Renal cortex interstitium (tissue), 11 donors: ENCODE measurements at regions not wholly inside any gene's neighbourhood (a gene's known extent, or its start where the extent isn't known, plus 50 kb on each side); places are given as distances from the start of the nearest gene placed in this dataset.
"Not testable (repeated sequence)": the region's sequence is repeated elsewhere in the genome, so short reads cannot be mapped to it uniquely, and the experiment has no call there.

Source experiments
- DNase-seq, 11 donors: peaks; one replicate each; pipeline ENCODE4 v3.0.0-alpha.2; 2013; ENCODE audit warnings: low read depth in 9 of 11, low spot score in 4 of 11; ENCODE audit errors: extremely low read depth in 1 of 11

DNA sequence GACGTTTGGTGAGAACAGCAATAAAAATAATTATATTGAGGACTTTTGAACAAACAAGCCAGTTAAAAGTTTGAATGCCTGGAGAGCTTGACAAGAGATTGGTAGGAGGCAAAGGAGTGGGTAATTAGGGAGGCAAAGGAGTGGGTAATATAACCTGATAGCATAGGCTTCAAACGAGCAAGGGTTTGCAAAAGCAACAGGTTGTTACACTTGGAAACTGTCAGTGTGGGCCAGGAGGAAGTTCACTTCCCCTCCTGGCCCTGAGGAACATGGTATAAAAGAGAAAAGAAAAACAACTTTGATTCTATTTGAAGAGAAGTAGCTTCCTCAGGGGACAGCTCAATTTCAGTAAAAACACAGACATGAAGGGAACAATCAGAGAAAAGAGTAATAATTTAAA lies 121.7 kb downstream of the CCER1 start:
- peak in 6 of 11 donors; percentile 2 to 26 (median 12) for DNase-seq

GRCh38 chr12:90832427-90832826 lies 122.5 kb downstream of the CCER1 start:
- no peak for DNase-seq

DNA sequence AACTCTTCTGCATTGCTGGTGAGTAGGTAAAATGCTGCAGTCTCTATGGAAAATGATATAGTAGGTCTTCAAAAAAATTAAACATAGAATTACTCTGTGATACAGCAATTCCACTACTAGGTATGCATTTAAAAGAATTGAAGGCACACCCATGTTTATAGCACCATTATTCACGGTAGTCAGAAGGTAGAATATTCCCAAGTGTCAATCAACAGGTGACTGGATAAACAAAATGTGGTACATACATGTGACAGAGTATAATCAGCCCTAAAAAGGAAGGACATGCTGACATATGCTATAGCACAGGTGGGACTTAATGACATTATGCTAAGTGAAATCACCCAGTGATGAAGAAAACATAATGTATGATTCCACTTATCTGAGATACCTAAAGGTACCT lies 123.3 kb downstream of the CCER1 start:
- no peak for DNase-seq

DNA sequence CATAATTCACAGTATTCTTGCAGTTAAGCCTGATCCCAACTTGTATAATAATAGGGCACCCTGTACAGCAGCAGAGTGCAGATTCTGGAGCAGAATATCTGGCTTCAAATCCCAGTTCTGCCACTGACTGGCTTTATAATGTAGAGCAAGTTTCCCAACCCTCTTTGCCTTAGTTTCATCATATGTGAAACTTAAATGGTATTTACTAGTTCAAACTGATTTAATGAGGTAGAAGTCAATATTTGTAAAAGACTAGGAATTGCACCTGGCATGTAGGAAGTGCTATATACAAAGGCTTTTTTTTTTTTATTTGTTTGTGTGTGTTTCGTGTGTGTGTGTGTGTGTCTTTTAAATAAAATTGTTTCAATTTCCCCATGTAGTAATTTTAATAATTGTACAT lies 125.9 kb downstream of the CCER1 start:
- DNase-seq: no peak

GRCh38 chr12:90828621-90829020 lies 126.4 kb downstream of the CCER1 start:
- DNase-seq: no peak

DNA sequence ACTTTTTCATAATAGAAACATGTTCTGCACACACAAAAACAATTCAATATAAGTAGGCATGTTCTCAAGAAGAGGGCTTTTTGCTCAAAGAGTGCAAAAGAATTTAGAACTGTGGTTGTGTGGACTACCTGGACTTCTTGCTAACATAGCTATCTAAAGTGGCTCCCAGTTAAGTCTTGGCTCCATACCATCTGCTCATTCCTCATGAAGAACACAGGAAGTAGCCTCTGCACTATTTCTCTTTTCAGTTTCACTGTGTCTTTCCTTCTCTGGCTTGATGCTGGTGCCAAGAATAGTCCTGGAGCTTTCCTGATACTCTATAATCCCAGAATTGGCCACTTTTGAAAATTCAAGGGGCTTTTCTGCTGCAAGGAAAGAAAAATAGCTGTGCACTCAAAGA lies 127.4 kb downstream of the CCER1 start:
- DNase-seq: no peak

DNA sequence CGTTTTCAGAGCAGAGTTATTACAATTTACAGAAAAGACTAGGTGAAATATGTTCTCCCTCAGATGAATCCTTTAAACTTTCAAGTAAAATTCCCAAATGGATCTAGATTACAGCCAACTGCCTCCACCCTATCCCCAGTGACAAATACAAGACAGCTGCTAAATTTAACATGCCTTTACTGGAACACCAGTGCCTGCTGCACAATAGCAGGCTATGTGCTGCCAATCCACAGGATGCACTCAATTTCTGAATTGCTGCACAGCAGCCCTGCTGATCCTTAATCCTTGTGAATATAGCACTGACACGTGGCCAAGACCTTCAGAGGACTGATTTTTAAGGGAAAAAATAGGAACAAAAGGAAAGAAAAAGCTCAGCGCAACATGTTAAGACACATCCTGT lies 128.9 kb downstream of the CCER1 start:
- no peak for DNase-seq

DNA sequence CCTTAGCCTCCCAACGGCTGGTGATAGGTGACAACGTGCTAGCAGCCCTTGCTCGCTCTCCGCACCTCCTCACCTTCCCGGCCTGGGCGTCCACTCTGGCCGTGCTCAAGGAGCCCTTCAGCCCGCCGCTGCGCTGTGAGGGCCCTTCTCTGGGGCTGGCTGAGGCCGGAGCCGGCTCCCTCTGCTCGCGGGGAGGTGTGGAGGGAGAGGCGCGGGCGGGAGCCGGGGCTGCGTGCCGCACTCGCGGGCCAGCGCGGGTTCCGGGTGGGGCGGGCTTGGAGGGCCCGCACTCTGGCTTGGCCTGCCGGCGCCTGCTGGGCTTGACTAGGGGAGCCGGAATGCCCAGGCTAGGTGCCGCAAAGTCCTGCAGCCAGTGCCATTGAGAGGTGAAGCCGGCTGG lies 131.1 kb downstream of the CCER1 start:
- no peak for DNase-seq

- DNase-seq: no peak
These were observed 135.3 kb downstream of the CCER1 start for GRCh38 chr12:90819709-90820108.

DNA sequence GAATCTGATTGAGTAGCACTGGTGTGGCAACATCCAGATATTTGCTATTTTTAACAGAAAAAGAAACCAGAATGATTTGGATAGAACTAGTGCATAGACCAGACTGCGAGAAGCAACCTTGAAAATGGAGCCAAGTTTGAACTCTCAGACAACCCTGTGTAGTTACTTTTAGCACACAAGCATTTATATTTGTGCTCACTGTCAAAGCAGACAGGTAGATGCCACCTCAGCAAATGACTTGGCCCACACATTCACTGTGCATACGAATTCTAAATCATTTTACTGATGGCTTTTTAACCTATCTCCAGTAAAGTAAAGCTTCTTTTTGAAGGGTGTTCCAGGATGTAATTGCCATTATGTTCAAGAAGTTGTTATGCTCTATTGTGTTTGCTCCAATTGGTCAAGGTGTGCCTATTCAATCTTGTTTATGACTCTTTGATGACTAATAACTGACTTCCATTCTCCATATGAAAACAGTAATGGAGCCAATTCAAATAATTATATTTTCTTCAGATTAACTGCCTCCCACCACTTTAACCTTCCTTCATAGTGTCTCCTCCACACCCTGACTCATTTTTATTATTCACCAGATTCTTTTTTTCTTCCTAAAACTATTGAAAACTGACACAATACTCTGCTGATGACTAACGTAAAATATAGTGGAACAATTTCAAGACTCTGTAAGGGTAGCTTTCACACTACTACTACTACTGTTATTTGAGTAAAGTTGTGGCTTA lies 138.5 kb downstream of the CCER1 start:
- no peak for DNase-seq

DNA sequence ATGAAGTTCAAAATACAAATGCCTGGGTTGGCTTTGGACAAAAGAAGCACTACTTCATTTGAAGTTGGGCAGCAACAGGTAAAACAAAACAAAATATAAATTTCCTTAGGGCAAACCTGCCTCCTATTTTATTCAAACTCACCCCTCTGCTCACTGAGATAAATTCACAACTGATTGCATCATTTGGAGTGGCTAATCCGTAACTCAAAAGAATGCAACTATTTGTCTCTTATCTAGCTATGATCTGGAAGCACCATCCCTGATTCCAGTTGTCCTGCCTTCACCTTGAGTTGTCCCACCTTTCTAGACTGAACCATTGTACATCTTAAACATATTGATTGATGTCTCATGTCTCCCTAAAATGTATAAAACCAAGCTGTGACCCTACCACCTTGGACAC lies 145.0 kb downstream of the CCER1 start:
- DNase-seq: no peak

- DNase-seq: no peak
These were observed 146.4 kb downstream of the CCER1 start for GRCh38 chr12:90808568-90808967.

DNA sequence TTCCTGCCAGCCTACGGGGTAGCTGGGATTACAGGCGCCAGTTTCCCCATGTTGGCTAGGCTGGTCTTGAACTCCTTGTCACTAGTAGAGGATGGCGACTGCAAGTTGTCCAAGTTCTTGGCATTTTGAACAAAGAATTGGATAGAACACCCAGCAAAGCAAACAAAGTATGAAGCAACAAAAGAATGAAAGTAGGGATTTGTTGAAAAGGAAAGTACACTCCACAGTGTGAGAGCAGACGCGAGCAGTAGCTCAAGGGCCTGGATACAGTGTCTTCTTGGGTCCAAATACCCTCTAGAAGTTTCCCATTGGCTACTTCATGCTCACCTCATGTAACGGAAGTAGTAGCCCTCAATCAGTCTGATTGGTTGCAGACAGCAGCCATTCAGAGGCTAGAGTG lies 152.2 kb downstream of the CCER1 start:
- DNase-seq: no peak

GRCh38 chr12:90801776-90802175 lies 153.2 kb downstream of the CCER1 start:
- no peak for DNase-seq

GRCh38 chr12:90794212-90794611 lies 160.8 kb downstream of the CCER1 start:
- no peak for DNase-seq

DNA sequence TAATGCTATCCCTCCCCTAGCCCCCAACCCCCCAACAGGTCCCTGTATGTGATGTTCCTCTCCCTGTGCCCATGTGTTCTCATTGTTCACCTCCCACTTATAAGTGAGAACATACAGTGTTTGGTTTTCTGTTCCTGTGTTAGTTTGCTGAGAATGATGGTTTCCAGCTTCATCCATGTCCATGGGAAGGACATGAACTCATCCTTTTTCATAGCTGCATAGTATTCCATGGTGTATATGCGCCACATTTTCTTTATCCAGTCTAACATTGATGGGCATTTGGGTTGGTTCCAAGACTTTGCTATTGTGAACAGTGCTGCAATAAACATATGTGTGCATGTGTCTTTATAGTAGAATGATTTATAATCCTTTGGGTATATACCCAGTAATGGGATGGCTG lies 162.3 kb downstream of the CCER1 start:
- DNase-seq: not testable (repeated sequence)

DNA sequence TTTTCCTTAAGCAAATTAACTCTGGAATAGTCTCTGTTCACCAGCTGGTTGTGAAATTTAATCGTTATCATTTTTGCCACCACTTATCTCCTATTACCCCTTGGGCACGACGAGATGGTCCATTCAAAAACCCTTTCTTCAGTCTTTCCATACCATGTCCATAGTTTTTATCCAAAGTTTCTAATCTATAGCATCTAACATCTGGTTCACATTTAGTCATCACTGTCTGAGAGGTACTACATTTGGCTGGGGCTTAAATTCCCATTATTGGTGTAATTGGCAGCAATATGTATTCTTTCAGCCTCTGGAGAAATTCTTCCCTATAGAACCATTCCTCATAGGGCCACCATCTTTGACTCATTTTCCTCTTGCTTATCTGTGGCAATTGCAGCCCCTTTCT lies 163.5 kb downstream of the CCER1 start:
- no peak for DNase-seq

- no peak for DNase-seq
These were observed 164.2 kb downstream of the CCER1 start for GRCh38 chr12:90790747-90791146.

DNA sequence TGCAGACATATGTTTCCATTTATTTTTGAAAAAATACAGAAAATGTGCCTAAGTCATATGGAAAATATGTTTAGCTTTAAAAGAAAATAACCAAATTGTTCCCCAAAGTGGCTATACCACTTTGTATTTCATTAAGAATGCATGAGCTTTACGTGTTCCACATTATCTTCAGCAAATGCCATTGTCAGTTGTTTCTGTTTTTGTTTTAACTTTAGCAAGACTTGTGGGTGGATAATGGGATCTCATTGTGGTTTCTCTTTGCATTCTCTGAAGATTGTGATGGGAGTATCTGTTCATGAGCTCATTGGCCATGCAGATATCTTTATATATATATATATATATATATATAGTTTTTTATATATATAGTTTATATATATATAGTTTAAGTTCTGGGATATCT lies 181.5 kb downstream of the CCER1 start:
- DNase-seq: no peak

DNA sequence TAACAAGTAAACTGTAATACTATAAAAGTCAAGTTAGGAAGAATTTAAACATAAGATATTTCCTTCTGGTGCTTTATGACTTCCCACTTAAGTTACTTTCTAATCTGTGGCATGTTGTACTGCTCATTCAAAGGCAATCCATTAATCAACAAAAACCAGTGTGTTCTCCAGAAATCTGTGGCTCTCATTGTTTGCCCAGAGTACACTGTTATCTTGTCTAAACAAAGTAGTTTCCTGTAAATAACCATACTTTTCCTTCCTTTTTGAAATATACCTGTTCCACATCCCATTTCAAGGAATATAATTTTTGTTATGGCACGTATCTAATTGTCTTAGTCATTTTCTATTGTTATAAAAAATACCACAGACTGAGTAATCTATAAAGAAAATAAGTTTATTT lies 184.1 kb downstream of the CCER1 start:
- DNase-seq: peak in 1 of 11 donors; percentile 8

DNA sequence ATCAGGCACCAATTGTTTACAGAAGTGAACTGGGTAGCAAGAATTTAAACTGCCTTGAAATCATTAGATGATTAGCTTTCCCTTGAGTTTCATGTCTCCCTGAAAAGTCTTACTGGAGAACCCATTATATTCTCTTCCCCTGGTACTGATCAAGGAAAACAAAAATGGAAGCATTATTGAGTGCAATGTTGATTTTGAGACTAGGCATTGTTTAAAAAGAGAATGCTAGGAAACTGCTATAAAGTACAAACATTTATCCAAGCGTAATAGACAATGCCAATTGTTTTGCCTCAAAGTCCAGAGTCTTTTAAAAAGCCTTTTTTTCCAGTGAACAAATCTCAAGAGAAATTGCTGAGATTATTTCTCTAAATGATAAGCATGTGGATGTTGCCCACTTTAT lies 197.0 kb downstream of the CCER1 start:
- no peak for DNase-seq
